NCI-H2081 (cell line): ENCODE measurements at regions not wholly inside any gene's neighbourhood (a gene's known extent, or its start where the extent isn't known, plus 50 kb on each side); places are given as distances from the start of the nearest gene placed in this dataset.

Experiments used
- DNase-seq, 2 experiments: peaks; one replicate each; lab custom pipeline; 2025; lab: John Stamatoyannopoulos, UW

- no peak for DNase-seq
Observed at GRCh38 chr2:166560022-166560421, 66.0 kb upstream of the SCN7A start.

GRCh38 chr2:166550923-166551322 is 56.9 kb upstream of the SCN7A start:
- no peak for DNase-seq

GRCh38 chr2:166545473-166545872 is 51.4 kb upstream of the SCN7A start:
- DNase-seq, result no peak
